Muscle layer of duodenum (tissue), 2 donors: ENCODE measurements at regions not wholly inside any gene's neighbourhood (a gene's known extent, or its start where the extent isn't known, plus 50 kb on each side); places are given as distances from the start of the nearest gene placed in this dataset.

Experiments used
- H3K27ac ChIP-seq: one replicate; pipeline ENCODE4 v1.7.0; 2013; ENCODE audit warnings: mild to moderate bottlenecking, low read length
- H3K27me3 ChIP-seq: one replicate; pipeline ENCODE4 v1.7.0; 2013; ENCODE audit warnings: low read depth, mild to moderate bottlenecking, control low read depth, low read length
- H3K36me3 ChIP-seq, 2 donors: one replicate each; pipeline ENCODE4 v1.7.0; 2013; ENCODE audit warnings: low read length in 2 of 2, control low read depth in 1 of 2, mild to moderate bottlenecking in 1 of 2; ENCODE audit not compliant: insufficient read depth in 2 of 2, control insufficient read depth in 1 of 2
- H3K4me1 ChIP-seq, 2 donors: one replicate each; pipeline ENCODE4 v1.7.0; 2013; ENCODE audit warnings: low read length in 2 of 2, mild to moderate bottlenecking in 2 of 2, control low read depth in 1 of 2, moderate library complexity in 1 of 2; ENCODE audit not compliant: insufficient read depth in 2 of 2, control insufficient read depth in 1 of 2
- H3K4me3 ChIP-seq, 2 donors: one replicate each; pipeline ENCODE4 v1.7.0; 2013; ENCODE audit warnings: low read length in 2 of 2, low read depth in 1 of 2, mild to moderate bottlenecking in 1 of 2
- H3K9me3 ChIP-seq, 2 donors: one replicate each; pipeline ENCODE4 v1.7.0; 2013; ENCODE audit warnings: low read length in 2 of 2, control low read depth in 1 of 2, mild to moderate bottlenecking in 1 of 2; ENCODE audit not compliant: control insufficient read depth in 1 of 2
- donor health status: healthy.

GRCh38 chr16:55035956-55036355 is 105.3 kb downstream of the IRX5 start:
- Histone ChIP-seq H3K27me3 (no peaks in the 10 kb centered on the region), H3K27ac (no peak overlapping the region), H3K36me3 (no peaks in the 10 kb centered on the region), H3K9me3 (no peaks in the 10 kb centered on the region), H3K4me1 (no peaks in the 10 kb centered on the region), H3K4me3 (no peak overlapping the region)

- no peak overlapping the region for H3K4me3 ChIP-seq
- no peak overlapping the region for H3K27ac ChIP-seq
- no peaks in the 10 kb centered on the region for H3K9me3 ChIP-seq
- H3K27me3 ChIP-seq: no peaks in the 10 kb centered on the region
- no peaks in the 10 kb centered on the region for H3K4me1 ChIP-seq
- H3K36me3 ChIP-seq: no peaks in the 10 kb centered on the region
Observed at GRCh38 chr16:55036371-55036821, 105.7 kb downstream of the IRX5 start.

GRCh38 chr16:55037046-55037445 is 106.4 kb downstream of the IRX5 start:
- Histone ChIP-seq H3K27ac (no peak overlapping the region), H3K4me1 (no peaks in the 10 kb centered on the region), H3K9me3 (no peaks in the 10 kb centered on the region), H3K27me3 (no peaks in the 10 kb centered on the region), H3K4me3 (no peak overlapping the region), H3K36me3 (no peaks in the 10 kb centered on the region)

GRCh38 chr16:55037966-55038365 is 107.3 kb downstream of the IRX5 start:
- Histone ChIP-seq H3K9me3 (no peaks in the 10 kb centered on the region), H3K4me3 (no peak overlapping the region), H3K27me3 (no peaks in the 10 kb centered on the region), H3K36me3 (no peaks in the 10 kb centered on the region), H3K27ac (no peak overlapping the region), H3K4me1 (no peaks in the 10 kb centered on the region)

GRCh38 chr16:55039042-55039441 is 108.4 kb downstream of the IRX5 start:
- H3K36me3 ChIP-seq: no peaks in the 10 kb centered on the region
- no peaks in the 10 kb centered on the region for H3K4me1 ChIP-seq
- H3K4me3 ChIP-seq: no peak overlapping the region
- no peaks in the 10 kb centered on the region for H3K27me3 ChIP-seq
- H3K27ac ChIP-seq: no peak overlapping the region
- H3K9me3 ChIP-seq: no peaks in the 10 kb centered on the region

- no peaks in the 10 kb centered on the region for H3K27me3 ChIP-seq
- H3K9me3 ChIP-seq: no peaks in the 10 kb centered on the region
Observed at GRCh38 chr16:55039511-55039910, 108.8 kb downstream of the IRX5 start.

GRCh38 chr16:55039931-55040330 is 109.3 kb downstream of the IRX5 start:
- Histone ChIP-seq H3K9me3 (no peaks in the 10 kb centered on the region), H3K36me3 (no peaks in the 10 kb centered on the region), H3K4me1 (no peaks in the 10 kb centered on the region), H3K4me3 (no peak overlapping the region), H3K27me3 (no peaks in the 10 kb centered on the region), H3K27ac (no peak overlapping the region)

More at GRCh38 chr16:55039511-55039910, 108.8 kb downstream of the IRX5 start:
- Histone ChIP-seq H3K27ac (no peak overlapping the region), H3K36me3 (no peaks in the 10 kb centered on the region), H3K4me1 (no peaks in the 10 kb centered on the region), H3K4me3 (no peak overlapping the region)

GRCh38 chr16:55040366-55041086 is 109.9 kb downstream of the IRX5 start:
- no peaks in the 10 kb centered on the region for H3K9me3 ChIP-seq
- no peaks in the 10 kb centered on the region for H3K4me1 ChIP-seq
- no peak overlapping the region for H3K27ac ChIP-seq
- H3K4me3 ChIP-seq: no peak overlapping the region
- H3K27me3 ChIP-seq: no peaks in the 10 kb centered on the region
- H3K36me3 ChIP-seq: no peaks in the 10 kb centered on the region

GRCh38 chr16:55041540-55042234 is 111.0 kb downstream of the IRX5 start:
- Histone ChIP-seq H3K9me3 (no peaks in the 10 kb centered on the region), H3K27me3 (no peaks in the 10 kb centered on the region), H3K4me1 (no peaks in the 10 kb centered on the region), H3K36me3 (no peaks in the 10 kb centered on the region), H3K27ac (no peak overlapping the region), H3K4me3 (no peak overlapping the region)

- no peaks in the 10 kb centered on the region for H3K27me3 ChIP-seq
- H3K4me1 ChIP-seq: no peaks in the 10 kb centered on the region
- H3K9me3 ChIP-seq: no peaks in the 10 kb centered on the region
- H3K4me3 ChIP-seq: no peak overlapping the region
- no peak overlapping the region for H3K27ac ChIP-seq
- H3K36me3 ChIP-seq: no peaks in the 10 kb centered on the region
Observed at GRCh38 chr16:55042556-55043432, 112.1 kb downstream of the IRX5 start.

- H3K36me3 ChIP-seq: no peaks in the 10 kb centered on the region
- no peak overlapping the region for H3K27ac ChIP-seq
- no peaks in the 10 kb centered on the region for H3K9me3 ChIP-seq
- H3K4me1 ChIP-seq: no peaks in the 10 kb centered on the region
- no peaks in the 10 kb centered on the region for H3K27me3 ChIP-seq
- no peak overlapping the region for H3K4me3 ChIP-seq
Observed at GRCh38 chr16:55043499-55043898, 112.8 kb downstream of the IRX5 start.
